ENCODE measurements at regions not wholly inside any gene's neighbourhood (a gene's known extent, or its start where the extent isn't known, plus 50 kb on each side); places are given as distances from the start of the nearest gene placed in this dataset.

DNA sequence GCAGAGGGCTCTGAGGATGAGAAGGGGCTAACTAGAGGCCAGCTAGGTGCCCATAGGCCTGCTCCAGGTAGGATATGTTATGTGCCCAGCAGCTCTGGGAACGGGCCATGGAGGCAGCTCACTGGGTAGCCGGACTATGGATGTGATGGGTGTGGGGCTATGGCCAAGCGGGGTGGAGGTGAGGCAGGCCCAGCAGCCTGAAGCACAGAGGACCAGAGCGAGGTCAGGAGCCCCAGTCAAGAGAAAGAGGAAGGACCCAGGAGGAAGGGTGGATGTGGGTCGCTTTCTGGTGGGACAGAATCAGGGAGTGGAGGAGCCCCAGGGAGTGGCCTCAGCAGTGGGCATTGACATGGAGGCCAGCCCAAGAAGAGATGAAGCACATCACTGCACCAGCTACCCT, 117.9 kb upstream of the MLN start:
- no peak for DNase-seq

GRCh38 chr6:33918175-33918695, 114.4 kb upstream of the MLN start:
- DNase-seq, result no peak

DNA sequence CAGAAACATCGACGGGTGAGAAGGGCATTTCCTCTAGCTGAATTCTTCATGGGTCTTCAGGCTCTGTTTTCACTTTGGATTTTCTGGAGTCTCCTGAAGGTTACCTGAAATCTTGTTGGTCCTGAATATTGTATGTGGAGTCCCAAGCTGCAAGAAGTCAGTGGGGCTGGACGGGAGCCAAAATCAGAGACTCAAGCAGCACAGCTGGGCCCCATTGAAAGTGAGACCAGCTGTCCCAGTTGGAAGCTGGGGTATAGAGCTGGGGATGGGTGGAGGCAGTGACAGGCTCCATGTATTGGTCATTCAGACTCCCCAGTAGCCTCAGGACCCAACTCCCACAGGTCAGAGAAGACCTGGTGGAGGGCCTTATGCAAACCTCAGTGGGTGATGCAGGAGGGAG, 111.3 kb upstream of the MLN start:
- DNase-seq, result peak; percentile 18

GRCh38 chr6:33914645-33915044, 110.8 kb upstream of the MLN start:
- peak; percentile 53 for DNase-seq

DNA sequence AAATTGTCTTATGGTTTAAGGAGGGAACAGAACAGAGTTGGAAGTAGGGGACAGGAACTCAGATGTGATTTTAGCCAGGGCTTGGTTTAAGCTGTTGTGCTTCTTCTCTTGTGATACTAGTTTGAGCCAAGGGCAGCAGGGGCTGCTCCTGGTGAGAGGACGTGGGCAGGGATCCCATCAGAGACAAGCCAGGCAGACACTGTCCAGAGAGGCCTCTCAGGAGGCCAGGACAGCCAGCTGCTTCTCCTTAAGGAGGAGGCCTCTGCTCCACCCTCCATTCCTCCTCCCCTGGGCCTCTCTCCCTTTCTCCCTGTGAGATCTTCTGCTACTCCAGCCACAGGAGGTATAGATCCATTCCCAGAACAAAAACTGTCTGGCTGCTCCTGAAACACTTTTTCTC, 108.4 kb upstream of the MLN start:
- DNase-seq, result no peak

GRCh38 chr6:33911488-33911887, 107.7 kb upstream of the MLN start:
- no peak for DNase-seq

- DNase-seq, result no peak
Measured at GRCh38 chr6:33910594-33910993, 106.8 kb upstream of the MLN start.

GRCh38 chr6:33909737-33910136, 105.9 kb upstream of the MLN start:
- no peak for DNase-seq

DNA sequence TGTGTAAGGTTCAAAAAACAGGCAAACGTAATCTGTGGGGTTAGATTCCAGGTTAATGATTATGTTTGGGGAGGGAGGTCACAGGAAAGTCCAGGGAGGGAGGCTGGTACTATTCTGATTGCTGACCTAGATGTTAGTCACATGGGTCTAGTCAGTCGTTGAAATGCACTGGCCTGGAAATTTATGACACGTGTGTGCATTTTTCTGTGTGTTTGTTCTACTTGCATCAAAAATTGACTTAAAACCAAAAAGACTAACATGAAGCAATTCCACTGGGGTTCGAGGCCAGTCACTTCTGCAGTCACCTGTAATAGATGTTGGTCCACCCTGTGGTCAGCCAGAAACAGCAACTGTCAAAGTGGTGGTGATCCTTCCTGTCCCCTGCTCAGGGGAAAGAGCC, 104.2 kb upstream of the MLN start:
- DNase-seq, result no peak

DNA sequence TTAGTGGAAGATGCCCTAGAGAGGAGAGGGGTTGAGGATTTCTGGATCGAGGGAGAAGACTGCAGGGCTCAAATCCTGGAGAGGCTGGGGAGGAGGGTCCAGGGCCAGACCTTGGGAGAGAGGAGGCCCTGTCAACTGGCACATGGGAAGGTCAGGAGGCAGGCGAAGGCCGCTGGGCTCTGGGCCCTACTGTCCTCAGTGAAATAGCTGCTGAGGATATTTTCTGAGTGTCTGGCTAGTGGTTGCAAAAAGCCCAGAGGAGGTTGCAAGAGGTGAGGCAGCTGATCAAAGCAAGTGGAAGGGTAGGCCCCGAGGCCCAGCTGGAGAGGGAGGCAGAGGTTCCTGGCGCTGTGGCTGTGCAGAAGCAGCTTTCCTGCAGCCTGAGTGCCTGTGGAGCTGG, 103.4 kb upstream of the MLN start:
- DNase-seq, result no peak

GRCh38 chr6:33906439-33906838, 102.6 kb upstream of the MLN start:
- no peak for DNase-seq

- peak; percentile 77 for DNase-seq
Measured at GRCh38 chr6:33905071-33905609, 101.3 kb upstream of the MLN start.

- no peak for DNase-seq
Measured at GRCh38 chr6:33904747-33905065, 100.9 kb upstream of the MLN start.

GRCh38 chr6:33904050-33904746, 100.4 kb upstream of the MLN start:
- peak; percentile 85 for DNase-seq

GRCh38 chr6:33903579-33903978, 99.8 kb upstream of the MLN start:
- no peak for DNase-seq

GRCh38 chr6:33902457-33902853, 98.7 kb upstream of the MLN start:
- DNase-seq, result no peak

DNA sequence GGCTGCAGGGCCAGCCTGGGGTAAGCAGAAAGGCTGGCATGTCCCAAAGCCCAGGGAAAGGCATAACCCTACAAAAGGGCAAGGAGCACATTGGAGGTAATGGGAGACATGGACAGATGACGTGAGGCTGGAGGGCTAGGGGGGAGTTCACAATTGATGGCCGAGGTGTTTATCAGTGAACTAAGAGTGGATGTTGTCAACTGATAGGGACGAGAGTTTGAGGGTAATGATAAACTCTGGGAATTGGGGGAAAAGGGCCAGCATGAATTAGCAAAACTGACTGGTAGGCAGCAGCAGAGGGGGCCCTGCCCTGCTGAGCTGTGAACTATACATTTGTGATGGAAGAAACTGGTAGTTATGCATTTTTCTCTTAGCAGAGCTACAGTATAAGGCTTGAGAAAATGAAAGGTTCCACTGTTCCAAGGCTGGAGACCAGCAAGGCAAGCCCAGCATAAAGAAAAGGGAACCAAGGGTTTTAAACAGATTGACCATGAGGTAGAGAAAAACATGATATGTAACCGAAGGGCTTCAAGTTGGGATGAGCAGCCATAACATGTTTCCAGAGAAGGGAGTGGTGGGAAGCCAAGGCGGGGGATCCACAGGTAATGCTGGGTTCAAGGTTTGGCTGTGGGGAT, 98.1 kb upstream of the MLN start:
- no peak for DNase-seq

DNA sequence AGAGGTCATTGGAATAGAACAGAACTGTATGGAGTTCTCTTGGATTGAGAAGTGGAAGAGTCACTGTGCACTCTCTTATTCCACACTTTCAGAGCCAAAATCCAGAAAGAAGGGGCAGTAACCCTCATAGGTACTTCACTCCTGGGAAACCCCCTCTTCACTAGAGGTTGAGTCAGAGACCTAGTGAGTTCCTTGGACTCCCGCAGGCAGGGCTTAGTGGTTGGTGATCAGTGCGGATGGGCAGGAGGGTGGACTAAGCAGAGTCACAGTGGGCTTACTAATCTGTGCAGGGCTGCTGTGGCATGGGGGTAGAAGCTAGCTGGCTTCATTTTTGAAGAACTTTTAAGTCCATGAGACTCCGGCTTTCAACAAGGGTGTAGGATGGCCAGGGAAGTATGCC, 95.0 kb upstream of the MLN start:
- no peak for DNase-seq

- DNase-seq, result no peak
Measured at GRCh38 chr6:33897189-33897780, 93.5 kb upstream of the MLN start.

DNA sequence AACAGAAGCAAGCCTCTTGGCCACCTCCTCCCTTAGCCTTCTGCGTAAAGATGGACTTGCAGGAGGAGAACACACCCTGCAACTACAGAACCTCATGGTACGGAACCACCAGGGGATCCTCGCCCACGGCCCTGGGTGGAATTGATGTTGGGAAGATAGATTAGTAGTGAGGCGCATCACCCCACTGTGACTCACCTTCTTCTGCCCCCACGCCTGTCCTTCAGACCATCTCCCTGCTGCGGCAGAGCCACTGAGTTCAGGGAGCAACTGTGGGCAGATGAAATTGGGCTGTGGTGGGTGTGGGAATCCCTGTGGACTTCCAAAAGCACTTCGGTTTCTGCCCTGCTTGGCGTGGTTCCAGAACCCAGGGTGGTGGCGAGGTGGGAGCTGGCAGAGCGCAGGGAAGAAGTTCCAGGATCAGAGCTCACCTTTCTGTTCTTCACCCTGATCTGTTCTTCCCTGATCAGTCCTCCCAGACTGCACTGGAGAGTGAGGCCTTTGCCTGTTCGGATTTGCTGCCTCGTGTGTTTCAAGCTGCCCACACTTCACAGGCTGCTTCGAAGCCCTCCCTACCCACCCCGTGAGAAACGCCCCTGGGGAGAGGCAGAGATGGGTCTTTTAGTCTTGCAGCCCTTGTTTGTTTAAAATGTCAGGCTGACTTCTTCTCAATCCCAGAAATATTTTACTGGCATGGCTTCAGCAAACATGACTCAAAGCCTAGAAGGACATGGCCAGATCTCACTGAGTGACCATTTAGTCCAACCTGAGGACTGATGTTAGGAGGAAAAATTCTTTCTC, 92.8 kb upstream of the MLN start:
- no peak for DNase-seq

DNA sequence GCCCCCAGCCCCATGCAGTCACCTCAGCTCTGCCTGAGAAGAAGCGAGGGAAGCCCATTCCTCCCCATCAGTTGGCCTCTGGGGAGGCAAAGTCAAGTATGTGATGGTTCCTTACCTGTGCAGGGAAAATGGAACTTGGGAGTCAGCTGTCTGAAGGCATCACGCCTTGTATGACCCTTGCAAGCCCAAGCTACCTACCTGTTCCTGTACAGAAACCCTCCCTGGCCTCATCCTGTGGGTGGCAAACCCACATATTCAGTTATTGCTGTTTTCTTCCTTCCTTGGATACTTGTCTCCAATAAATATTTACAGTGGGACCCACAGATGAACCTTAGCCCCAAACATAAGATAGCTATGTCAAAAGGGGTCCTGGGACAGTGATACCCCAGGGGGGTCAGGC, 92.2 kb upstream of the MLN start:
- no peak for DNase-seq

GRCh38 chr6:33895296-33895695, 91.5 kb upstream of the MLN start:
- DNase-seq, result peak; percentile 19

GRCh38 chr6:33894438-33894837, 90.6 kb upstream of the MLN start:
- DNase-seq, result no peak

All from CD4-positive, alpha-beta T cell treated with Interleukin-17A for 1 hour (primary cell).